Activated CD4-positive, alpha-beta T cell treated with anti-CD3 and anti-CD28 coated beads, Interleukin-2, amount 50 U/mL, for 48 hours (primary cell): ENCODE measurements at regions not wholly inside any gene's neighbourhood (a gene's known extent, or its start where the extent isn't known, plus 50 kb on each side); places are given as distances from the start of the nearest gene placed in this dataset.
"Not testable (repeated sequence)": the region's sequence is repeated elsewhere in the genome, so short reads cannot be mapped to it uniquely, and the experiment has no call there.

Source experiments
- DNase-seq, 2 experiments: peaks; one replicate each; pipeline ENCODE4 v3.0.0-alpha.2; 2020

GRCh38 chr5:103990064-103990463 is 427.5 kb upstream of the NUDT12 start:
- DNase-seq, result no peak

DNA sequence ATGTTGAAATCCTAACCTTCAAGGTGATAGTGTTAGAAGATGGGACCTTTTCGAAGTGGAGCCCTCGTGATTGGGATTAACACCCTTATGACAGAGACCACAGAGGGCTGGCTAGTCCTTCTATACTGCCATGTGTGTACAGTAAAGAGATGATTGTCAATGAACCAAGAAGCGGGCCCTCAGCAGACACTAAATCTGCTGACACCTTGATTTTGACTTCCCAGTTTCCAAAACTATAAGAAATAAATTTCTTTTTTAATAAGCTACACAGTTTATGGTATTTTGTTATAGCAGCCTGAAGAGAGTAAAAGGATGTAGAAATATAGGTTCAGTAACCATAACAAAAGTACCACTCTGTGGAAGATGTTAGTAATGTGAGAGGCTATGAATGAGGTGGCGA is 419.0 kb upstream of the NUDT12 start:
- DNase-seq, result no peak

- DNase-seq, result no peak
Observed at GRCh38 chr5:103973669-103974068, 411.1 kb upstream of the NUDT12 start.

GRCh38 chr5:103966295-103966694 is 403.7 kb upstream of the NUDT12 start:
- DNase-seq, result not testable (repeated sequence)

- no peak for DNase-seq
Observed at GRCh38 chr5:103962023-103962422, 399.4 kb upstream of the NUDT12 start.

GRCh38 chr5:103953601-103954382 is 391.2 kb upstream of the NUDT12 start:
- DNase-seq, result no peak

DNA sequence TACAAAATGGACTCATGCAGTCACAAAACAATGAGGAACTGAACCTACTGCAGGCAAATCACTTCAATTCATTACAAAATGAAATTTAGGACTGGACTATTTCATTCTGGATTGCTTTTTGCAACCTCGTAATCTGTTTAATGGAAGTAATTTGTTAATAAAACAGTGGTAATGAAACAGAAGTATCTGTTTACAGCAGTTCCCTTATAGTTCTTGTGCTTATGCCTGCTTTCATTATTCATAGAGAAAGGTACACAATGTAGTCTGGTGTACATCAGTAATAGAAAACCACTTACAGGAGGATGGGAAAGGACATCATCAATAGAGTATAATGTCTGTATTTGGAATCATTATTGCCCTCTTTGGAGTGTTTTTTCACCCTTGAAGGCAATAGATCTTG is 389.2 kb upstream of the NUDT12 start:
- DNase-seq, result no peak

DNA sequence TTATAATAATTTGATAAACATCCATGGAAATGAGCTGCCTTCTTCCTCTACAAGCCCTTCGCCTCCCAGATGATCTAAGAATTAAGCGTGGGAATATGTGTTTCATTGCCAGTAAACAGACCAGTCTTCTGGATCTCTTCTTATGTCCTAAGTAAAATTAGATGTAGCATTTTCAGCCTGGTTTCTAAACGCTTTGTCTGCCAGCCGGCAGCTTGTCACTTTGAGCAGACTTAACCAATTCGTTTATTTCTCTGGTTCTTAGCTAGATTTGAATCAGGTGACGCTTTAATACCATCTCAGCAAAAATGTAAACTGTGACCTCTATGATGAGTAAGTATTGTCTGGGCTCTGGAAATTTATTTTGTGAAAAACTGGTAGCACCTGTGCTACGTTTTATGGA is 380.6 kb upstream of the NUDT12 start:
- no peak for DNase-seq

GRCh38 chr5:103942587-103943186 is 380.1 kb upstream of the NUDT12 start:
- no peak for DNase-seq

DNA sequence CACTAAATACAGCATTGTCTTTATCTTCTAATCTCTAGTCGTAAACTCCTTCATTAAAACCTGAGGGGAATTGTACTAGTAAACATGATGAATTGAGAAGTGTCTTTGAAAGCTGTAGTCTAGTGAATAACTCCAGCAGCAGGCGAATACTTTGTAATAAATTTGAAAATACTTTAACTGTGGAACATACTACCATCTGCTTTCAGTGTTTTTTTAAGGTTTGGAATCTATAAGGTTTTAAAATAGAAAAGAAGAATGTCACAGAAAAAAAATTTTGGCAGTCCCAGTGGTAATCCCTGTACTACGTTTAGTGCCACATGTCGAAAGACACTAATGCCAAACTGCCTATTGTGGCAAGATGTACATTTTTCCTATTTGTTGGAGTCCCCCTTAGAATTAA is 379.0 kb upstream of the NUDT12 start:
- no peak for DNase-seq

DNA sequence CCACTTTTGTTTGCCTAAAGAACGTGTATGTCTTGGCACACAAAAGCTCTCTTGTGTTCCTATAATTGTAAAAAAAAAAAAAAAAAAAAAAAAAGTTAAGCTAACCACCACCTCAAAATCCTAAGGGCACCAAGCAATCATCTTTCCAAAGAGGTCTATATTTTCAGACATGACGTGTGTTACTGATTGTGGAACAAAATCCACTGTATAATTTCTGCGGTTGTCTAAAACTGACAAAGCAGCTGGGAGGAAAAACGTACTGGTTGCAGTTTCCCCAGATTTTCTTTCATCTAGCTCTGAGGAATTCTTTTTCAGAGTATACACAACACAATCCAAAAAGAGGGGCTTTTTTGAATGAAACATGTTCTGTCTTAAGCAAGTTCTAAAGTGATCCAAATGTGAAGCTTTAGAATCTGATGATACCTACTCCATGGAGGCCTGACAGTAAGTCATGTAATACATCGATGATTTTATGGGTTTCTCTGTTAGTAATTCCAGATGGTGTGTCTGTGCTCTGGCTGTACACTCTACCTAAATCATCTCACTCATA is 375.6 kb upstream of the NUDT12 start:
- DNase-seq, result no peak

DNA sequence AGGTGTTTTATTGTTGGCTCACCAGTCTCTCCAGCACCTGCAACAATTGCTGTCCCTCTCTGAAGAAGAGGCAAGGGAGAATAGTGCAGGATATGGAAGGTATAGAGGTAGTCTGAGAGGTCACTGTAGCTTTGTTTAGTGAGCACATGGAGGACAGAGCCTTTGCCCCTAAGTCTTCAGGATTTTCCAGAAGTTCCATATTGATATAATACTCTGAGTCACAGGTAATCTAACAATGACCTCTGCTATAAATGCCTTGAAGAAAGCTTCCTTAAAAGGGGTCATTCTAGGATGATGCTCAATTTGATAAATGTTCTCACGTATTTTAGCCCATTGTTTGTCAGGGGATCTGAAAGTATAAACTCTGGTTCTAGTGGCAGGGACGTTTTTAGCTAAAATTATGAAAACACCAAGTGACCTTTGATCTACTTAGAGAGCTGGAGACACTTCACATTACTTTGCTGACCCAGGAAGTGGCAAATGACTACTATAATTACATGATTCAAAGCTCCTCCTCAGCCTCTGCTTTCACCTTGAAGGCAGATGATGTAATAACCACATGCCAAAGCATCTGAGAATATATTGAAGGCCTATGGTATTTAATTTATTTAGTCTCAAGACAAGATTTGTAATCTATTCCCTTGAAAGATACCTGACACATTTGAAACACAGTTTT is 366.9 kb upstream of the NUDT12 start:
- no peak for DNase-seq

- DNase-seq, result no peak
Observed at GRCh38 chr5:103927739-103928138, 365.1 kb upstream of the NUDT12 start.

- DNase-seq, result no peak
Observed at GRCh38 chr5:103923616-103924168, 361.1 kb upstream of the NUDT12 start.

DNA sequence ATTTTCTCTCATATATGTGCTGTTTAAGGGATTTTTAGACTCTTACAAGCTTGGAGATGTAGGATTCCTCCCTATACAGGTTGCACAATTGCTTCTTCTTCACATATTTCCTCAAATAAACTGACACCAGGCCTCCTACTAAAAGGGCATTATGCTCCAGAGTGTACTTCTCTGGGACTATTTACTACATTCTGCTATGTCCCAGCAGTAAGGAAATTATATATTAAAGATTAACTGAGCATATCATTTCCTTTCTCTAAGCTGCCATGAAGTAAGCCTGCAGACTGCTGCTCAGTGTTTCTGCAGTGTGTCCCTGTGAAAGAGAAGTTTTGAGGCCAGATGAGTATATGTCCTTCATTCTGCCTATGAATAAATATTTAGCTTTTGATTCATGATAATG is 356.9 kb upstream of the NUDT12 start:
- no peak for DNase-seq

DNA sequence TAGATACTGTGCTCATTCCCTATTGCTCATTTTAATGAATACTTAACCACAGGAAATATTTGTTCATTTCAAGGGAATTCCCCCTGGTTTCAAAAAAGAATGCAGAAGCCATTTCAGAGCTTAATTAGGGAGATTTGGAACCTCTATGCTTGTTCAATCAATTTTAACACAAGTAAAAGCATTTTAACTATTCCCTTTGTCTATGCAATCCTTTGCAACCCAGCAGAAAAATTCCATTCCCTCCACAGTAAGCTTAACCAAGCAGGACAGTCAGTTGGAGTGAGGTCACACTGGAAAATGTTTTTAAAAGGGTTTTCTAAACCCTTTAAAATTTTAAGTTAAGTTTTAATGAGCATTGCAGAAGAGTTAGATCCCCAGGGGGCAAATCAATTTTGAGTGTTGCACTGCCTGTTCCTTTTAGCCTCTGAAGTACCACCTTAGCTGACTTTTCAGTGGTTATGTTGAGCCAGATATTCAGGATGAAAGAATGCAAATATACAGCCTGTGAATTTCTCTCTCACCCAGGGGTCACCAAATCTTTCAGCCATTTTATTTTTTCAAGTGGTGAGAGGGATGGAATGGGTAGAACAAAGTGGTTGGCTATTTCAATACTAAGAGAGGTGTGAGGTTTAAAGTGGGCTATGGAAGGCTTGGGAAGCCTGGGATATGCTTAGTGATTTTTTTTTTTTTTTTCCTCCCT is 356.2 kb upstream of the NUDT12 start:
- no peak for DNase-seq

GRCh38 chr5:103915081-103915480 is 352.5 kb upstream of the NUDT12 start:
- DNase-seq, result no peak

GRCh38 chr5:103910786-103911185 is 348.2 kb upstream of the NUDT12 start:
- no peak for DNase-seq

DNA sequence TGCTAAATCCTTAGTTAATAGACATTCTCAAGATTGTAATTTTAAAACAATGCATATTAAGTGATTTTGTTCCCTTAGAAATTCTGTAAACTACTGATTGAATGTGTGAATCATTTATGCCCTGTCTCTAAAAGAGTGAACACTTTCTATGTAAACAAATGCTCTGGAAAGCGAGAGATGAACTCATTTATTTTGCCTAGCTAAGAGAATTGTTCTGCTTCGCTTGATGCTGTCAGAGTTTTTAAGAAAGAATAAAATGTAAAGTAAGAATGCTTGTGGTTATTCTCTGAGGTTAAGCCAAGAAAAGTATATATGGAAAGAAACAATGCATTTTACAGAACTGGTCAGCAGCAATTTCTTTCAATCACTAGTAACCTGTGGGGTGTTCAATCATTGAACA is 347.4 kb upstream of the NUDT12 start:
- no peak for DNase-seq

DNA sequence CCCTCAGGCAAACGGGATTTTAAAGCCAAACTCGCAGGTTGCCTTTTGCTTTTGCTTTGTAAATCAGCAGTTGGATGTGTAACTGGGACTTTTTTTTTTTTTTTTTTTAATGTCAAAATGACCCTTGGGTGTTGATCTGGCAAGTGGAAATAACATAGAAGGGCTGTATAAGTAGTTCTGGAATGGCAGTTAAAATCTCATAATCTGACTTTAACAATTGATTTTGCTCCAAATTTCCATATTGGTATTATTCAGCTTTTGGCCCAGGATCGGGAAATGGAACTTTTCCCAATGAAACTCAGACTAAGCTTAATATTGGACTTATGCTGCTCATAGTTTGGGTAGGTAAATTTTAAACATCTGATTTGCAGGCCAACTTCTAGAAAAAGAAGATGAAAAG is 346.8 kb upstream of the NUDT12 start:
- no peak for DNase-seq

DNA sequence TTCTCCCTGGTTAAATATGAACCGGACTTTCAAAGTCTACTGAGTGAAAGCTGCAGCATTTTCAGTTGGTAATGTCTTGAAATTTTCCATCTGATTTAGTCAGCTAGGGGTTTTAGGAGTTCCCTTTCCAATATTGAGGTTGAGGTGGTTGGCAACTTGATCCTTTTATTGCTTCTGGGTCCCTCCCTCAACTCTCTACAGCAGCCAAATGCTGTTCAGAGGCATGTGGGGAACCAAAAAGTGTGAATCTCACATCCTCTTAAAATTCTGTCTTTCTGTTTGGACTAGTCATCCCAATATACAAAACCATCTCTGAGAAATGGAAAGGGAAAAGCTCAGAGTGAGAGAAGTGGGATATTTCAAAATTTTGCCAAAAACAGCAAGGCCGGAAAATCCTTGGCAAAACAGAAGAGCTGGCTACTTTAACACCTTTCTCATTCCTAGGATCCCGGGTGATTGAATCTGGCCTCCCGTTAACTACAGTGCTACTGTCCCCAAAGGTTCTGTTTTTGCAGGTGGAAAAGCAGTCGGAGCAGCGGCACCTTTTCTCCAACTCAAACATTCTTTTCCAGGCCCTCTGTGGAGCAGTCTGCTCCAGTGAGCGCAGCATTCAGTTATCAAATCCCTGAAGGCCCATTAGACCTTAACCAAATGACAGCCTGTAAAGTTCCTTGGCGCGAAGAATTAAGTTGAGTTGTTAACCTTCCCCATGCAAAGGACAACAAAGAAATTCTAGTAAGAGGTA is 345.9 kb upstream of the NUDT12 start:
- DNase-seq, result no peak

GRCh38 chr5:103907001-103907400 is 344.4 kb upstream of the NUDT12 start:
- no peak for DNase-seq
